ENCODE measurements at regions not wholly inside any gene's neighbourhood (a gene's known extent, or its start where the extent isn't known, plus 50 kb on each side); places are given as distances from the start of the nearest gene placed in this dataset.

DNA sequence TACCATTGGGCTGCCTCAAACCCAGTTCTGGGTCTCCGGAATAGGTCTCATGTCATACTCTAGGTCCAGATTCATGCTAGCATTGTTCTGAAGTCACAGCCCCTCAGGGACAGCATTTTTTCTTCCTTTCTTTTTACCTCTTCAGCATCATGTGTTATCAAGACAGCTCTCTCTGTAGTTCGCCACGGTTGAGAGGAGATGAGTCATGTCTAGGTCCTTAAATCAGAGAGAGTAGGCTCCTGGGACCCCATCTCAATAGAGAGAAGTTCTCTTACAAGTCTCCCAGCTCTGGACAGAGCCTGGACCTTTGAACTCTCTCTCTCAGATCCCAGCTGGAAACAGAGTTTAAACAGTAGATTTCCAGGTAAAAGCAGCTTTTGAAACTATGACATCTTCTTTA lies 332.4 kb upstream of the CD180 start:
- TF ChIP-seq, protein P1, sequence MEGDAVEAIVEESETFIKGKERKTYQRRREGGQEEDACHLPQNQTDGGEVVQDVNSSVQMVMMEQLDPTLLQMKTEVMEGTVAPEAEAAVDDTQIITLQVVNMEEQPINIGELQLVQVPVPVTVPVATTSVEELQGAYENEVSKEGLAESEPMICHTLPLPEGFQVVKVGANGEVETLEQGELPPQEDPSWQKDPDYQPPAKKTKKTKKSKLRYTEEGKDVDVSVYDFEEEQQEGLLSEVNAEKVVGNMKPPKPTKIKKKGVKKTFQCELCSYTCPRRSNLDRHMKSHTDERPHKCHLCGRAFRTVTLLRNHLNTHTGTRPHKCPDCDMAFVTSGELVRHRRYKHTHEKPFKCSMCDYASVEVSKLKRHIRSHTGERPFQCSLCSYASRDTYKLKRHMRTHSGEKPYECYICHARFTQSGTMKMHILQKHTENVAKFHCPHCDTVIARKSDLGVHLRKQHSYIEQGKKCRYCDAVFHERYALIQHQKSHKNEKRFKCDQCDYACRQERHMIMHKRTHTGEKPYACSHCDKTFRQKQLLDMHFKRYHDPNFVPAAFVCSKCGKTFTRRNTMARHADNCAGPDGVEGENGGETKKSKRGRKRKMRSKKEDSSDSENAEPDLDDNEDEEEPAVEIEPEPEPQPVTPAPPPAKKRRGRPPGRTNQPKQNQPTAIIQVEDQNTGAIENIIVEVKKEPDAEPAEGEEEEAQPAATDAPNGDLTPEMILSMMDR (IDR thresholded peaks at IDR 0.05; ENCODE audit: low read depth, low read length, poor library complexity, severe bottlenecking), result no peak
- no peak for TF ChIP-seq EZH2phosphoT487 (IDR thresholded peaks at IDR 0.05; ENCODE audit: borderline replicate concordance, low read length)

Data from DOHH2 (cell line).